ENCODE measurements at regions not wholly inside any gene's neighbourhood (a gene's known extent, or its start where the extent isn't known, plus 50 kb on each side); places are given as distances from the start of the nearest gene placed in this dataset.

DNA sequence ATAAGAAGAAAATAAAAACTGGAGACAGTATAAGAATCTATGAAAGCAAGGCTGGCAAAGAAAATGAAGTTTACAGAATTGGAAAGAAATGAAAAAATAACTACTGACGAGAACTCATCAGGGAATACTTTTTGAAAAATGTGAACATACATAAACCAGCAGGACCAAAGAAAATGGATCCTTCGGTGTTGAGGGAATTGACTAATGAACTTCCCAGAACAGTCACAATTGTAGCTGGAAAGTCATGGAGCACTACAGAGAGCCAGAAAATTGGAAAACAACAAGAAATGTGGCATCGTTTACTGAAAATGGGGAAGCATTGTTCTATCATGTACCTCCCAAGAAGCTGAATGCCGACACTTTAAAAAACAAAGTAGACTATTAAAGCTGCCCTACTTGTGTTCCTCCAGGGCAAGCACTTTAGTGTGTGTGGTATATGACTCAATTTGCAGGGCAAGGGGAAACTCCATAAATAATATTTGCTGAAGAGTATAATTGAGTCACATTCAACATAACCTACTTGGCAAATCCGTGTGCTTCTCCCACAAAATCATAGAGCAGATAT, 1221.6 kb upstream of the NRXN1 start:
- TF ChIP-seq, protein P1, sequence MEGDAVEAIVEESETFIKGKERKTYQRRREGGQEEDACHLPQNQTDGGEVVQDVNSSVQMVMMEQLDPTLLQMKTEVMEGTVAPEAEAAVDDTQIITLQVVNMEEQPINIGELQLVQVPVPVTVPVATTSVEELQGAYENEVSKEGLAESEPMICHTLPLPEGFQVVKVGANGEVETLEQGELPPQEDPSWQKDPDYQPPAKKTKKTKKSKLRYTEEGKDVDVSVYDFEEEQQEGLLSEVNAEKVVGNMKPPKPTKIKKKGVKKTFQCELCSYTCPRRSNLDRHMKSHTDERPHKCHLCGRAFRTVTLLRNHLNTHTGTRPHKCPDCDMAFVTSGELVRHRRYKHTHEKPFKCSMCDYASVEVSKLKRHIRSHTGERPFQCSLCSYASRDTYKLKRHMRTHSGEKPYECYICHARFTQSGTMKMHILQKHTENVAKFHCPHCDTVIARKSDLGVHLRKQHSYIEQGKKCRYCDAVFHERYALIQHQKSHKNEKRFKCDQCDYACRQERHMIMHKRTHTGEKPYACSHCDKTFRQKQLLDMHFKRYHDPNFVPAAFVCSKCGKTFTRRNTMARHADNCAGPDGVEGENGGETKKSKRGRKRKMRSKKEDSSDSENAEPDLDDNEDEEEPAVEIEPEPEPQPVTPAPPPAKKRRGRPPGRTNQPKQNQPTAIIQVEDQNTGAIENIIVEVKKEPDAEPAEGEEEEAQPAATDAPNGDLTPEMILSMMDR (conservative IDR thresholded peaks at IDR 0.05; ENCODE audit: low read depth, low read length): no peak
- no peak for TF ChIP-seq EZH2 (IDR thresholded peaks at IDR 0.05; ENCODE audit: borderline replicate concordance, low read depth, low read length, poor library complexity, severe bottlenecking)
